GM12872 (cell line): ENCODE measurements at regions not wholly inside any gene's neighbourhood (a gene's known extent, or its start where the extent isn't known, plus 50 kb on each side); places are given as distances from the start of the nearest gene placed in this dataset.
A peak's percentile ranks its signal among the peaks of the same experiment; 100 is the strongest.

Source experiments
- TF ChIP-seq, protein P1 (sequence below): IDR thresholded peaks from 3 replicates; pipeline ENCODE4 v1.5.1; 2011; ENCODE audit warnings: low read depth, mild to moderate bottlenecking, low read length, moderate library complexity; ENCODE audit not compliant: insufficient read depth

DNA sequence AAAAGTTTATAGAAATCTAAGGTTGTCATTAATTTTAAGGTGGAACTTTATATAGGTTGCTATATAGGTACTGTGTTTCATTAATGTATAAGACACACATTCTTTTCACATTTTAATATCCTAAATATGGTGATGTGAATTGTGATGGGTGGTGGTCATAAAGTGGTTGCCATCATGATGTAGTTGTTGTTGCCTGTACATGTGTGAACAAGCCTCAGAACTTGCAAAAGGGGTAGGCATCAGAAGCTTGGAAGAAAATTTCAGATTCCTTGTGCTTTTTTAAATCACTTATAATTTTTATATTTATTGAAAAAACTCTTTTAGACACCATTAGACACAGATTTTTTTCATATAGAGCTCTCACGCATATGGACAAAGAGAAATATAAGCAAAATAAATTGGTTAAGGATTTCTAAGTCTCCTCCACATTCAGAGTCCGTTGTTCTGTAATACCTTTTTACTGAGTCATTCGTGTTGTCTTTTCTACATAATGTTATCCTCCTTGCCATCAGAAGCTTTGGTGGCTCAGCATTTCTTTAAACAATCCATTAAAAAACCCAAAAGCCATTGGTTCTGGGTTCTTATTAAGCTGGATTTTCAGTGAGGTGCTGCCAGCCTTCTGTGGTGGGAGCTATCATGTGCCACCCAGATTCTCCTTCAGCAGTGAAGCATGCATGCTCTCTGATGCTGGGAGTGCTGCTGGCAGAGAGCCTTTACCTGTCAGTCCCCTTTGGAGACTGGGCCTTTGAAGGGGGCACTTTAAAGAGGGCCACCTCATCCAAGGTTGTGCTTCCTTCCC lies 140.4 kb upstream of the GALNT15 start:
- TF ChIP-seq, protein P1, sequence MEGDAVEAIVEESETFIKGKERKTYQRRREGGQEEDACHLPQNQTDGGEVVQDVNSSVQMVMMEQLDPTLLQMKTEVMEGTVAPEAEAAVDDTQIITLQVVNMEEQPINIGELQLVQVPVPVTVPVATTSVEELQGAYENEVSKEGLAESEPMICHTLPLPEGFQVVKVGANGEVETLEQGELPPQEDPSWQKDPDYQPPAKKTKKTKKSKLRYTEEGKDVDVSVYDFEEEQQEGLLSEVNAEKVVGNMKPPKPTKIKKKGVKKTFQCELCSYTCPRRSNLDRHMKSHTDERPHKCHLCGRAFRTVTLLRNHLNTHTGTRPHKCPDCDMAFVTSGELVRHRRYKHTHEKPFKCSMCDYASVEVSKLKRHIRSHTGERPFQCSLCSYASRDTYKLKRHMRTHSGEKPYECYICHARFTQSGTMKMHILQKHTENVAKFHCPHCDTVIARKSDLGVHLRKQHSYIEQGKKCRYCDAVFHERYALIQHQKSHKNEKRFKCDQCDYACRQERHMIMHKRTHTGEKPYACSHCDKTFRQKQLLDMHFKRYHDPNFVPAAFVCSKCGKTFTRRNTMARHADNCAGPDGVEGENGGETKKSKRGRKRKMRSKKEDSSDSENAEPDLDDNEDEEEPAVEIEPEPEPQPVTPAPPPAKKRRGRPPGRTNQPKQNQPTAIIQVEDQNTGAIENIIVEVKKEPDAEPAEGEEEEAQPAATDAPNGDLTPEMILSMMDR, result no peak

DNA sequence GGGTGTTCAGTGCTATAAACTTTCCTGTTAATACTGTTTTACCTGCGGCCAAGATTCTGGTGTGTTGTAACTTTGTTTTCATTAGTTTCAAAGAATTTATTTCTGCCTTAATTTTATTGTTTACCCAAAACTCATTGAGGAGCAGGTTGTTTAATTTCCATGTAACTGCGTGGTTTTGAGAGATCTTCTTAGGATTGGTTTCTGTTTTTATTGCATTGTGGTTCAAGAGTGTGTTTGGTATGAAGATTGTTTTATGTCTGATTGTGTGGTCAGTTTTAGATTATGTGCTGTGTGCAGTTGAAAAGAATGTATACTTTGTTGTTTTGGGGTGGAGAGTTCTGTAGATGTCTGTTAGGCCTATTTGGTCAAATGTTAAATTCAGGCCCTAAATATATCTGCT lies 133.5 kb upstream of the GALNT15 start:
- TF ChIP-seq, protein P1, result no peak

DNA sequence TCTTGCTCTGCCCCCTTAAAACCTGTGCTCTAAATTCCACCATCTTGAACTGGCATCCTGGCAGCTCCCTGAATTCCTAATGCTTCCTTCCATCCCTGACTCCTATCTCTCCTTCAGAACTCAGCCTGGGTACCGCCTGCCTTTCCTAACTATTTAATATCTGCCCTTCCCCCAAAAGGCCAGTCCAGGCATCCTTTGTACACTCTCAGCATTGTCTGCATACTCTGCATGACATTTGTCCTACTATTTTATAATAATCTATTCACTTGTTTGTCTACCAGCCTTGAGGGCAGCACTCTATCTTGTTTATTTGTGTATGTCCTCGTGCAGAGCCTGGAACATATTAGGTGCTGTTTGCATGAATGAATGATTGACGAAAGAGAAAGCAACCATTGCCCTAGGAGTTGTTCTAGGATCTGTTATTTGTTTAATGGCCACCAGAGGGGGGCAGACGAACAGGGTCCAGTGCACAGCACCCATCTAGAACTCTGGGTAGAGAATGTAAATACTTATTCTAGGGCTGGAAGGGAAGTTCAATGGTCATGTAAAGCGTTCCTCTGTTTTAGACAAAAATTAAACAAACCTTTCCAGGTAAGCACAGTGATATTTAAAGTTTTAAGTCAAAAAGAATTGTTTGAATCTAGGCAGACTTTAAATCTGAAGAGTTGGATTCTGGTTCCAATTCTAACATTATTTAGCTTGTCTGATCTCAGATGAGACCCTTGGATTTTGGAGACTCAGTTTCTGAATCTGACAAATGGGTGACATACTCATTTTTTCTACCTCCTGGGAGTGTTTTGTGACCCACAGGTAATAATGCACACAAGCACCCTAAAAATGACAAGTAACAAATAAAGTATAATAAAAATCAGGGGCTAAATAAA lies 125.8 kb upstream of the GALNT15 start:
- TF ChIP-seq, protein P1, result peak; percentile 71

DNA sequence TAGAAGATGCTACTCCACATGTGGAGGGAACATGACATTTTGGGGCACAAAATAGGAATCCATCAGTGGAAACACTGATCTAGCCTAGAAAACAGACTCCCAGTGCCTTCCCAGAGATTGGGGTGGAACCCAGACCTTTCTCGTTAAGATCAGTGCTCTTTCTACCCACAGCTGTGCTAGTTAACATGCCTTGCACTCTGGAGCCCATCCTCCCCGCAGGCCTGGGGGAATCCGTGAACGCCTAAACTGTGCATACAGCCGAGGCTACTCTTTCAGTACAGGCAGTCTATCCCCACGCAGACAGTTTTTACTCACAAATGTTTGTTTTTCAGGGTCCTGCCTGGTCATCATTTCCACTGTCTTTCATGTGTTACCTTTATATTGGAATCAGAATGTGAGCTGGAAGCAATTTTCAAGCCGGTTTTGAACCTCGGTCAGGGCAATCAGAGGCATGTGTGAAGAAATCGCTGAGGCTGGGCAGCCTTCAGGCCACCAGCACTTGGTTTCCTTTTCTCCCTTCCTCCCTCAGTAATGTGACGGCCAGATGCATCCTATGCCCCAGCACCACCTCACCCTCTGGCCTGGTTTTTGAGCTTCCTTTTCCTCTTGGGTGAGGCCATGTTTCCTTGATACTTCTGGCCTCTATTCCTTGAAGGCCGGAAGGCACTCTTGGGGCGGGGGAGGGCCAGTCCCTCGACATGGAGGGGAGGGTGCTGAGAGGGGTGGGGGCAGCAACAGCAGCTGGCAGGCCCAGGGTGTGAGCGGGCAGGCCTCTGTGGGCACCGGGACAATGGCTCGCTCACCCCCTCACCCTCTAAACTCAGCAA lies 123.6 kb upstream of the GALNT15 start:
- TF ChIP-seq, protein P1, result no peak

DNA sequence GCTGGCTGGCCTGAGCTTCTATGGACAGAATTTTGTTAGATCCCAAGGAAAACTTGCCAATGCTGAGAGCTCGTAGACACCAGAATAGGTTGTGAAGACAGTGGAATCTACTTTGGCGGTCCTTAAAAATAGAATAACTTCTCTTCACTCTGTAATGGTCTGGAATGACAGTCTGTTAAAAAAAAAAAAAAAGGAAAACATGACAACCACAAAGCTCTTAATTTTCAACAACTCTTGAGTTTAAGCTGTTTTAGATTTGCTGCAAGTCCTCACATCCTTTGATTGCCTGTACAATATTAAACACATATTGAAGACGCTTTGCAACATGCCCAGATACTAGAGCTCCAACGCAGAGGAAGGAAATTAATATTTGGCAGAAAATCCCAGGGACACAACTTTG lies 122.8 kb upstream of the GALNT15 start:
- TF ChIP-seq, protein P1, result no peak

DNA sequence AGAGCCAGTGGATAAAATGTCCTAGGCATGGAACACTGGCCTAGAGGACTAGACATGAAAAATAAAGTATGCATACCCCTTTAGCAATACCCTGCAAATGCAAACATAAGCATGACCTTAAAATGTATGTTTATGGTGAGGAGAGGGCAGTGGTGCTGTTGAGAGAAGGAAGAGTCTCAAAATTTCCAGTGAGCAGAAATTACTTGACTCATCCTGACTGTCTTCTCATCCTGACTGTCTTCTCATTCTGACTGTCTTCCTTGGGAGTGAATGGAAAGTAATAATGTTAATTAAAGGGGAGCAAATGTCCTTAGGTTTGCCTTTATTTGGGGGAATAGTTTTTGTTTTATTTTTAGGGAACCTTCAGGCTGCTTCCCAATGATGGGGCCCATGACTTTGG lies 121.5 kb upstream of the GALNT15 start:
- TF ChIP-seq, protein P1, result no peak

DNA sequence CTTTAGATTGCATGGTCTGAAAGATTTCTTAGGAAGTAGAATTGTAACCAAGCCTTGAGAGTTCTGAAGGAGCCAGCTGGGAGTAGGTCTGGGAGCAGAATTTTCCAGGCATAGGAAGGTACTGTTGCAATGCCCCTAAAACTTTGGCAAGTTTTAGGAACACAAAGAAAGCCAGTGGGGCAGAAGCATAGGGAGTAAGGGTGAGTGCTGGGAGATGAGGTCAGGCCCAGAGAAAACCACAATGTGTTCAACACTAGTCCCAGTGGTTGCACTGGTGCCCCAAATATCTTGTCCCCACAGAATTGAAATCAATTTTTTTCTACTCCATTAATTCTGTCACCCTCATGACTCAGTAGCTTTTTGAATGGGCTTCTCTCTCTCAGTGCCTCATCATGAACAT lies 120.7 kb upstream of the GALNT15 start:
- TF ChIP-seq, protein P1, result no peak
